ENCODE measurements at regions not wholly inside any gene's neighbourhood (a gene's known extent, or its start where the extent isn't known, plus 50 kb on each side); places are given as distances from the start of the nearest gene placed in this dataset.
"Not testable (repeated sequence)": the region's sequence is repeated elsewhere in the genome, so short reads cannot be mapped to it uniquely, and the experiment has no call there.

DNA sequence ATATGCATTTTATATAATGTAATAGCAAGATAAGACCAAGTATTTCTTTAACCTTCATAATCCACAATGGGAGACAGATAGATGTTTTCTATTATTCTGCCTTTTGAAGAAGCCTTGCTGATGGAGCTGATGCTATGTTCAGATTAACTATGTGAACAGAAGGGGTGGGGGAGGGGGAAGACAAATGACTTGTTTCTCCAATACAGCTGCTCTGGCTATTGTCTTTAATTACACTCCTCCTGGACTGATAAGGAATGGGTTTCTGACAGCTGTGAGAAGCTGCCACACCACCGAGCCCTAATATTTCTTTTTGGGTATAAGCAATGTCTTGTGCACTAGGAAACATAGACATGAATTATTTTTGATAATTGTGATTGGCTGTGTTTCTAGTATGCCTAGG, 62.0 kb downstream of the CAVIN4 start:
- Histone ChIP-seq H3K4me3 (ENCODE audit: low read length) (no peak overlapping the region), H3K36me3 (ENCODE audit: control insufficient read depth in 2 of 3, insufficient read depth in 3 of 3, low read length in 3 of 3) (no peaks in the 10 kb centered on the region), H3K27me3 (ENCODE audit: control insufficient read depth in 2 of 2, insufficient read depth in 2 of 2, low read length in 2 of 2) (no peaks in the 10 kb centered on the region), H3K9me3 (ENCODE audit: control insufficient read depth in 2 of 3, low read length in 3 of 3) (no peaks in the 10 kb centered on the region), H3K4me1 (ENCODE audit: control insufficient read depth in 2 of 2, insufficient read depth in 2 of 2, low read length in 2 of 2) (no peaks in the 10 kb centered on the region), H3K27ac (ENCODE audit: low read depth, low read length) (no peak overlapping the region)
- H3K36me3 Mint-ChIP-seq: peaks cover 0 to 13% (median 0%) of the 10 kb centered on the region in 5 donors
- H3K27me3 Mint-ChIP-seq: peaks cover 8 to 49% (median 45%) of the 10 kb centered on the region in 5 donors
- intact Hi-C loops (cut with micrococcal nuclease): no loop called here
- ChIA-PET CTCF (no interaction called here), POLR2A (no interaction called here)
- H3K4me1 Mint-ChIP-seq: no peaks in the 10 kb centered on the region
- no peak for ATAC-seq
- no peak for DNase-seq
- H3K27ac Mint-ChIP-seq: no peak overlapping the region
- H3K9me3 Mint-ChIP-seq: peaks cover 7 to 32% (median 16%) of the 10 kb centered on the region in 11 donors
- no peak overlapping the region for H3K4me3 Mint-ChIP-seq

DNA sequence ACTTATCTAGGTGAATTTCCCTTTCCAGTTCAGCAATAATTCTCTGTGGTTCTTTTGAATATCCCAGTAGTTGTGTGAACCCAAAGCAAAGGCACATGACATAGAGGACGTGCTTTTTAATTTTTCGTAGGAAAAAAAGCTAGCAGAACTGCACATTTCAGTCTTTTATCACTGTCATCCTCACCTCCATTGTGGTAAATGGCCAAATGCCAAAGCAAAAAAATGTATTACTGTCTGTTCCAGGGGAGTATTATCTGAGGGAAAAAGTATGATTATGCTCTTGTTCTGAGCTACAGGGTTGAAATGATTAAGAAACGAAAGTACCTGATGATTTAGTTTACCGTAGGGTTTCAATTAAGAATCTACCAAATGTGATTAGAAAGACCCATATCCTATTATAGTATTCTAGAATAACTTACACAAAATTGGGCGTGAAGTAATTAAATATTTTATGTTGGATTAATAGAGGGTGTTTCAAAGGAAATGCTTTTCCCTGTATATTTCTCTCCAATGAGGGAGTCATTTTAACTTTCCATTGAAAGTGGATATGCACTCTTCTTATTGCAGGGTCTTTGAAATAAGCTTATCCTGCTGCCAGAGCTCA, 62.7 kb downstream of the CAVIN4 start:
- Histone ChIP-seq H3K27me3 (ENCODE audit: control insufficient read depth in 2 of 2, insufficient read depth in 2 of 2, low read length in 2 of 2) (no peaks in the 10 kb centered on the region), H3K9me3 (ENCODE audit: control insufficient read depth in 2 of 3, low read length in 3 of 3) (no peaks in the 10 kb centered on the region), H3K36me3 (ENCODE audit: control insufficient read depth in 2 of 3, insufficient read depth in 3 of 3, low read length in 3 of 3) (no peaks in the 10 kb centered on the region), H3K4me3 (ENCODE audit: low read length) (no peak overlapping the region), H3K27ac (ENCODE audit: low read depth, low read length) (no peak overlapping the region), H3K4me1 (ENCODE audit: control insufficient read depth in 2 of 2, insufficient read depth in 2 of 2, low read length in 2 of 2) (no peaks in the 10 kb centered on the region)
- peaks cover 5 to 50% (median 41%) of the 10 kb centered on the region in 5 donors for H3K27me3 Mint-ChIP-seq
- CTCF ChIA-PET: no interaction called here
- H3K4me3 Mint-ChIP-seq: no peak overlapping the region
- H3K36me3 Mint-ChIP-seq: peaks cover 0 to 13% (median 0%) of the 10 kb centered on the region in 5 donors
- intact Hi-C loops (cut with micrococcal nuclease): no loop called here
- POLR2A ChIA-PET: no interaction called here
- no peak overlapping the region for H3K27ac Mint-ChIP-seq
- ATAC-seq (no peak), DNase-seq (no peak)
- H3K4me1 Mint-ChIP-seq: no peaks in the 10 kb centered on the region
- H3K9me3 Mint-ChIP-seq: peaks cover 7 to 38% (median 18%) of the 10 kb centered on the region in 11 donors

DNA sequence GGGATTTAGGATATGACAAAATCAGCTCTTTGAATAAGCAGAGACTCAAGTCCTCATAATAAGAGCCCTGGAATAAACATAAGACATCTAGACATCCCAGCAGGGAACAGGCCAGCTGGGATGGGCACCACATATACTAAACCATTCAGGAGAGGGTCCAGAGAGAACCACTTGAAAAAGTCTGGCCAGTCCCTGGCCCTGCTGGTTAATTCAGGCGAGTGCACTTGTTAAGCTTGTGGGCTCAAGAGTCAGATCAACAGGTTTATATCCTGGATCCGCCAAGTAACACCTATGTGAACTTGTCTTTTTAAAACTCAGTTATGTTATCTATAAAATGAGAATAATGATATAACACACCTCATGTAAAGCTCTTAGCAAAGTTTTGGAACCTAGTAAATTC, 63.3 kb downstream of the CAVIN4 start:
- Histone ChIP-seq H3K36me3 (ENCODE audit: control insufficient read depth in 2 of 3, insufficient read depth in 3 of 3, low read length in 3 of 3) (no peaks in the 10 kb centered on the region), H3K4me3 (ENCODE audit: low read length) (no peak overlapping the region), H3K27ac (ENCODE audit: low read depth, low read length) (no peak overlapping the region), H3K9me3 (ENCODE audit: control insufficient read depth in 2 of 3, low read length in 3 of 3) (no peaks in the 10 kb centered on the region), H3K27me3 (ENCODE audit: control insufficient read depth in 2 of 2, insufficient read depth in 2 of 2, low read length in 2 of 2) (no peaks in the 10 kb centered on the region), H3K4me1 (ENCODE audit: control insufficient read depth in 2 of 2, insufficient read depth in 2 of 2, low read length in 2 of 2) (no peaks in the 10 kb centered on the region)
- Mint-ChIP-seq H3K4me3 (no peak overlapping the region), H3K27ac (no peak overlapping the region), H3K36me3 (peaks cover 0 to 13% (median 0%) of the 10 kb centered on the region in 5 donors), H3K9me3 (peaks cover 5 to 38% (median 16%) of the 10 kb centered on the region in 11 donors), H3K4me1 (no peaks in the 10 kb centered on the region), H3K27me3 (peaks cover 5 to 48% (median 41%) of the 10 kb centered on the region in 5 donors)
- ATAC-seq (no peak), DNase-seq (no peak)
- intact Hi-C loops (cut with micrococcal nuclease): no loop called here
- CTCF ChIA-PET: no interaction called here
- POLR2A ChIA-PET: no interaction called here

DNA sequence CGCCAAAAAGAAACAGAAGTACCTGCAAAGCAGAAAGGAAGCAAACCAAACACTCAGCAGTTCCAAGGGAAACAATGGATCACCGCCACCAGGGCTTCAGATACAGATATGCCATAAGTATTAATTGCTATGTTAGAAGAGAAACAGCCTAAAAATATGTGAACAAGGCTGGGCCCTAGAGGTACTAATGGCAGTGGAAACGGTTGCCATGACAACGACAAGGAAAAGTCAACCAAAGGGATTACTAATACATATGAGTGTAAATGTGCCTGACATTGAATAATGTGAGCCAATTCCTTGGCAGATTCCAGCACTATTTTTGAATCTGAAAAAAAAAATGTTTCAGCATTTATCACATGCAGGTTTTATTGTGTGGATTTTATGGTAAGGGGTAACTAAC, 75.0 kb downstream of the CAVIN4 start:
- Mint-ChIP-seq H3K27me3 (peaks cover 1 to 19% (median 15%) of the 10 kb centered on the region in 5 donors), H3K4me3 (no peak overlapping the region), H3K9me3 (peaks cover 4 to 36% (median 15%) of the 10 kb centered on the region in 11 donors), H3K27ac (no peak overlapping the region), H3K4me1 (no peaks in the 10 kb centered on the region), H3K36me3 (peaks cover 0 to 12% (median 4%) of the 10 kb centered on the region in 5 donors)
- Histone ChIP-seq H3K4me1 (ENCODE audit: control insufficient read depth in 2 of 2, insufficient read depth in 2 of 2, low read length in 2 of 2) (no peaks in the 10 kb centered on the region), H3K36me3 (ENCODE audit: control insufficient read depth in 2 of 3, insufficient read depth in 3 of 3, low read length in 3 of 3) (no peaks in the 10 kb centered on the region), H3K27ac (ENCODE audit: low read depth, low read length) (no peak overlapping the region), H3K4me3 (ENCODE audit: low read length) (no peak overlapping the region), H3K27me3 (ENCODE audit: control insufficient read depth in 2 of 2, insufficient read depth in 2 of 2, low read length in 2 of 2) (no peaks in the 10 kb centered on the region), H3K9me3 (ENCODE audit: control insufficient read depth in 2 of 3, low read length in 3 of 3) (peaks cover 0 to 4% (median 0%) of the 10 kb centered on the region in 3 experiments)
- ChIA-PET CTCF (interaction anchor here (0.6 kb wide), 1 partner anchor 57 kb away, joined by 4 read pairs; no protein-coding TSS in a partner anchor), POLR2A (no interaction called here)
- DNase-seq: no peak
- intact Hi-C loops (cut with micrococcal nuclease): no loop called here
- ATAC-seq: no peak

DNA sequence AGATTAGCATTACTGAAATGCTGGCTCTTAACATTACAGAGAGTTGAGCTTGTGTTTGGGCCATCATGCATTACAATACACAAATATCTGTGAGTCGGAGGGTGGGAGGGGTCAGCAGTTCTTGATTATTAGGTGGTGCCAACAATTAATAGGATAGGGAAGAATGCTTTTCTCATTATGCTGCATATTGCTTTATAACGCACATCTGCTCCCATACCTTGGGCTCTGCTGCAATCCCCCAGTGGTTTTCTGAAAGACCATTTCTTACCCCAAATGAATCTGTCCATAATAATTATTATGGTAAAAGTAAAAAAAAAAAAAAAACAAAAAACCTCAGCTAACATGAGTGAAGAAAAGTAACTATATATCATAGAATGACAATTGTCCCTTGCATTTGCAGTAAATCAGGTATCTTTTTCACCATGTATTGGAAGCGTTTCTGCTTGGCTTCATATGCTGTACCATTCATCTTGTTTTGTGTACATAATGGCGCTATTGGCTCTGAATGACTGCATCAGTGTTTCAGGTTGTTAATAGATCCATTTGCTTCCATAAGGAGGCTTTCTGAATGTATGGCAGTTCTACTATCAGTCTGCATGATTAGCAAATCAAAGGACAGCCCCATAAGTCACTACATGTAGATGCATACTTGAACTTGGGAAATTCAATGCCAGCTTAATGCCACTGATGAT, 75.9 kb downstream of the CAVIN4 start:
- H3K4me3 Mint-ChIP-seq: no peak overlapping the region
- Histone ChIP-seq H3K27me3 (ENCODE audit: control insufficient read depth in 2 of 2, insufficient read depth in 2 of 2, low read length in 2 of 2) (no peaks in the 10 kb centered on the region), H3K9me3 (ENCODE audit: control insufficient read depth in 2 of 3, low read length in 3 of 3) (peaks cover 0 to 4% (median 0%) of the 10 kb centered on the region in 3 experiments), H3K4me3 (ENCODE audit: low read length) (no peak overlapping the region), H3K36me3 (ENCODE audit: control insufficient read depth in 2 of 3, insufficient read depth in 3 of 3, low read length in 3 of 3) (no peaks in the 10 kb centered on the region), H3K27ac (ENCODE audit: low read depth, low read length) (no peak overlapping the region), H3K4me1 (ENCODE audit: control insufficient read depth in 2 of 2, insufficient read depth in 2 of 2, low read length in 2 of 2) (no peaks in the 10 kb centered on the region)
- no peak for DNase-seq
- CTCF ChIA-PET: no interaction called here
- peaks cover 0 to 19% (median 15%) of the 10 kb centered on the region in 5 donors for H3K27me3 Mint-ChIP-seq
- intact Hi-C loops (cut with micrococcal nuclease): no loop called here
- ATAC-seq: no peak
- POLR2A ChIA-PET: no interaction called here
- H3K27ac Mint-ChIP-seq: no peak overlapping the region
- peaks cover 0 to 12% (median 4%) of the 10 kb centered on the region in 5 donors for H3K36me3 Mint-ChIP-seq
- no peaks in the 10 kb centered on the region for H3K4me1 Mint-ChIP-seq
- H3K9me3 Mint-ChIP-seq: peaks cover 4 to 40% (median 16%) of the 10 kb centered on the region in 11 donors

DNA sequence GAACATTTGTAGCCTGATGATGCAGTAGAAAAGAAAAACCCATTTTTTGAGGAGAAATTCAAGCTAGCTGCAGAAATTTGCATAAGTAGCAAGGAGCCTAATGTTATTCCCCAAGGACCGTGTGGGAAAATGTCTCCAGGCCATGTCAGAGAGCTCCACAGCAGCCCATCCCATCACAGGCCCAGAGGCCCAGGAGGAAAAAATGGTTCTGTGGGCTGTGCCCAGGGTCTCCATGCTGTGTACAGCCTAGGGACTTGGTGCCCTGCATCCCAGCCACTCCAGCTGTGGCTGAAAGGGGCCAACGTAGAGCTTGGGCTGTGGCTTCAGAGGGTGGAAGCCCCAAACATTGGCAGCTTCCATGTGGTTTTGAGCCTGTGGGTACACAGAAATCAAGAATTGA, 79.0 kb downstream of the CAVIN4 start:
- Mint-ChIP-seq H3K27me3 (peaks cover 0 to 34% (median 10%) of the 10 kb centered on the region in 5 donors), H3K9me3 (peaks cover 6 to 44% (median 16%) of the 10 kb centered on the region in 11 donors), H3K36me3 (peaks cover 0 to 12% (median 4%) of the 10 kb centered on the region in 5 donors)
- H3K36me3 ChIP-seq (ENCODE audit: control insufficient read depth in 2 of 3, insufficient read depth in 3 of 3, low read length in 3 of 3); H3K27ac ChIP-seq (ENCODE audit: low read depth, low read length); ATAC-seq; POLR2A ChIA-PET; H3K9me3 ChIP-seq (ENCODE audit: control insufficient read depth in 2 of 3, low read length in 3 of 3); H3K4me1 ChIP-seq (ENCODE audit: control insufficient read depth in 2 of 2, insufficient read depth in 2 of 2, low read length in 2 of 2); H3K4me3 Mint-ChIP-seq; H3K27me3 ChIP-seq (ENCODE audit: control insufficient read depth in 2 of 2, insufficient read depth in 2 of 2, low read length in 2 of 2); CTCF ChIA-PET; H3K27ac Mint-ChIP-seq; H3K4me3 ChIP-seq (ENCODE audit: low read length); DNase-seq; H3K4me1 Mint-ChIP-seq; intact Hi-C loops (cut with micrococcal nuclease): not testable (repeated sequence)

DNA sequence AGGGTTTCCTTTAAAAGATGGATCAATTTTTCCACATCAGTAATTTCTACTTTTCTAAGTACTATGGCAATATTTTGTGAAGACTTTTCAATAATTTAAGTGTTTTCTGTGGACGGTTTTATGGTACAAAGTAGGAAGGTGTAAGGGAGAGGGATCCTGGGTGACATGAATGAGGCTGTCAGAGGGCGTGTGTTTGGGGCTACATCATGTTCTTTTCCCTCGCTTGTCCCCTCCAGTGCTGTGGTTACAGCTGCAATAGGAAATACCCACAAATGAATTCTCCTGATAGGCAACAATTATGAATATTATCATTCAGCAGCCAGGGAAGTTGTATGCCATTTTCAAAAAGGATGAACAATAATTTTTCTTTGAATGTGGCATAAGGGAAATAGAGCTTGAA, 83.8 kb downstream of the CAVIN4 start:
- Mint-ChIP-seq H3K27me3 (peaks cover 0 to 38% (median 14%) of the 10 kb centered on the region in 5 donors), H3K9me3 (peaks cover 0 to 25% (median 8%) of the 10 kb centered on the region in 11 donors), H3K4me3 (no peak overlapping the region), H3K27ac (no peak overlapping the region), H3K4me1 (no peaks in the 10 kb centered on the region), H3K36me3 (peaks cover 0 to 5% (median 0%) of the 10 kb centered on the region in 5 donors)
- Histone ChIP-seq H3K27ac (ENCODE audit: low read depth, low read length) (no peak overlapping the region), H3K36me3 (ENCODE audit: control insufficient read depth in 2 of 3, insufficient read depth in 3 of 3, low read length in 3 of 3) (no peaks in the 10 kb centered on the region), H3K27me3 (ENCODE audit: control insufficient read depth in 2 of 2, insufficient read depth in 2 of 2, low read length in 2 of 2) (no peaks in the 10 kb centered on the region), H3K4me3 (ENCODE audit: low read length) (no peak overlapping the region), H3K4me1 (ENCODE audit: control insufficient read depth in 2 of 2, insufficient read depth in 2 of 2, low read length in 2 of 2) (no peaks in the 10 kb centered on the region), H3K9me3 (ENCODE audit: control insufficient read depth in 2 of 3, low read length in 3 of 3) (no peaks in the 10 kb centered on the region)
- POLR2A ChIA-PET: no interaction called here
- CTCF ChIA-PET: no interaction called here
- DNase-seq (no peak), ATAC-seq (no peak)
- intact Hi-C loops (cut with micrococcal nuclease): no loop called here

All from naive thymus-derived CD4-positive, alpha-beta T cell (primary cell).